ENCODE measurements at regions not wholly inside any gene's neighbourhood (a gene's known extent, or its start where the extent isn't known, plus 50 kb on each side); places are given as distances from the start of the nearest gene placed in this dataset.

- no peak overlapping the region for H2AK5ac ChIP-seq (ENCODE audit: low read depth, low read length)
- no peak overlapping the region for H2BK20ac ChIP-seq (ENCODE audit: low read depth, low read length)
- no peak overlapping the region for H3K4me3 ChIP-seq (ENCODE audit: insufficient read depth, low read depth, low read length)
- no peak overlapping the region for H3K14ac ChIP-seq (replicated peaks; ENCODE audit: low read depth, low read length)
- H2BK5ac ChIP-seq (ENCODE audit: low read depth, low read length, poor library complexity, severe bottlenecking), result no peak overlapping the region
- H2AK9ac ChIP-seq (replicated peaks; ENCODE audit: low read depth, low read length, poor library complexity), result no peak overlapping the region
- no peak overlapping the region for H3K56ac ChIP-seq (ENCODE audit: extremely low read depth, insufficient read depth, low read length)
- no CpG with 5 or more reads among the region's 4 CpGs for WGBS, 2 experiments (ENCODE audit: extremely low coverage in 2 of 2, insufficient read length in 1 of 2)
- H3K4ac ChIP-seq (ENCODE audit: low read depth, low read length), result no peak overlapping the region
- H3K9me1 ChIP-seq (ENCODE audit: insufficient read depth, low read length), result no peaks in the 10 kb centered on the region
- in situ Hi-C loops (cut with MboI; ENCODE audit: low sequenced_read_pairs), result no loop called here
- DNase-seq, result no peak
- dilution Hi-C loops (cut with HindIII; ENCODE audit: low sequenced_read_pairs, unreplicated experiment), result no loop called here
- H2AFZ ChIP-seq (replicated peaks; ENCODE audit: low read length, poor library complexity), result no peak overlapping the region
- H3K36me3 ChIP-seq (ENCODE audit: control insufficient read depth, insufficient read depth, low read length), result no peaks in the 10 kb centered on the region
- no peaks in the 10 kb centered on the region for H3K79me1 ChIP-seq (ENCODE audit: low read depth in 1 of 2, low read length in 2 of 2)
- no peak overlapping the region for H3K9ac ChIP-seq (ENCODE audit: low read depth, low read length)
- ATAC-seq (ENCODE audit: low read depth), result no peak
- no peaks in the 10 kb centered on the region for H3K4me1 ChIP-seq (ENCODE audit: control insufficient read depth, insufficient read depth, low read length)
- ChIA-PET POLR2A (ENCODE audit: unreplicated experiment) (no interaction called here), CTCF (no interaction called here)
- no peaks in the 10 kb centered on the region for H3K9me3 ChIP-seq (ENCODE audit: control insufficient read depth, insufficient read depth, low read length)
- H4K91ac ChIP-seq (ENCODE audit: insufficient read depth, low read depth, low read length), result no peak overlapping the region
- TF ChIP-seq RCOR1 (IDR thresholded peaks at IDR 0.05; ENCODE audit: insufficient replicate concordance, low read length) (no peak), ELK1 (IDR thresholded peaks at IDR 0.05; ENCODE audit: borderline replicate concordance, low read depth, low read length) (no peak), CEBPB (IDR thresholded peaks at IDR 0.05; ENCODE audit: low read depth, low read length) (no peak), CHD1 (IDR thresholded peaks at IDR 0.05; ENCODE audit: low read depth, low read length) (no peak), RAD21 (IDR thresholded peaks at IDR 0.05; ENCODE audit: low read length) (no peak), FOS (IDR thresholded peaks at IDR 0.05; ENCODE audit: low read depth, low read length) (no peak), CTCF (conservative IDR thresholded peaks at IDR 0.05; ENCODE audit: low read depth, low read length) (no peak), MAFK (IDR thresholded peaks at IDR 0.05; ENCODE audit: low read depth, low read length) (no peak), USF2 (IDR thresholded peaks at IDR 0.05; ENCODE audit: low read depth, low read length) (no peak), BHLHE40 (IDR thresholded peaks at IDR 0.05; ENCODE audit: low read depth, low read length) (no peak), RFX5 (IDR thresholded peaks at IDR 0.05; ENCODE audit: low read depth, low read length) (no peak), POLR2A (IDR thresholded peaks at IDR 0.05; ENCODE audit: low read depth, low read length) (no peak), MAZ (IDR thresholded peaks at IDR 0.05; ENCODE audit: borderline replicate concordance, low read depth, low read length) (no peak), NFE2L2 (IDR thresholded peaks at IDR 0.05; ENCODE audit: low read depth, low read length) (no peak), MXI1 (IDR thresholded peaks at IDR 0.05; ENCODE audit: borderline replicate concordance, low read depth, low read length) (no peak), SMC3 (IDR thresholded peaks at IDR 0.05; ENCODE audit: low read depth, low read length) (no peak)
- intact Hi-C loops (cut with micrococcal nuclease), result no loop called here
- H2BK15ac ChIP-seq (ENCODE audit: low read depth, low read length), result no peak overlapping the region
- no peak overlapping the region for H4K8ac ChIP-seq (ENCODE audit: low read depth in 2 of 2, low read length in 2 of 2)
- no peak overlapping the region for H3K23ac ChIP-seq (ENCODE audit: low read depth, low read length)
- no peak overlapping the region for H3K27ac ChIP-seq (ENCODE audit: insufficient read depth, low read length)
- no peak overlapping the region for H4K5ac ChIP-seq (ENCODE audit: low read depth, low read length)
- H4K20me1 ChIP-seq (ENCODE audit: insufficient read depth, low read length), result no peaks in the 10 kb centered on the region
- no peak overlapping the region for H3K18ac ChIP-seq (ENCODE audit: low read depth, low read length)
- BruUV-seq (replicated peaks), result no TSS peak
- no peak overlapping the region for H3K4me2 ChIP-seq (ENCODE audit: low read depth, low read length)
- no peak overlapping the region for H2BK120ac ChIP-seq (ENCODE audit: low read depth, low read length)
- H3K27me3 ChIP-seq (ENCODE audit: control insufficient read depth, insufficient read depth, low read length), result peaks cover 5% of the 10 kb centered on the region
Observed at GRCh38 chr18:34583895-34584294, 126.2 kb upstream of the DTNA start.
